ENCODE measurements at regions not wholly inside any gene's neighbourhood (a gene's known extent, or its start where the extent isn't known, plus 50 kb on each side); places are given as distances from the start of the nearest gene placed in this dataset.

DNA sequence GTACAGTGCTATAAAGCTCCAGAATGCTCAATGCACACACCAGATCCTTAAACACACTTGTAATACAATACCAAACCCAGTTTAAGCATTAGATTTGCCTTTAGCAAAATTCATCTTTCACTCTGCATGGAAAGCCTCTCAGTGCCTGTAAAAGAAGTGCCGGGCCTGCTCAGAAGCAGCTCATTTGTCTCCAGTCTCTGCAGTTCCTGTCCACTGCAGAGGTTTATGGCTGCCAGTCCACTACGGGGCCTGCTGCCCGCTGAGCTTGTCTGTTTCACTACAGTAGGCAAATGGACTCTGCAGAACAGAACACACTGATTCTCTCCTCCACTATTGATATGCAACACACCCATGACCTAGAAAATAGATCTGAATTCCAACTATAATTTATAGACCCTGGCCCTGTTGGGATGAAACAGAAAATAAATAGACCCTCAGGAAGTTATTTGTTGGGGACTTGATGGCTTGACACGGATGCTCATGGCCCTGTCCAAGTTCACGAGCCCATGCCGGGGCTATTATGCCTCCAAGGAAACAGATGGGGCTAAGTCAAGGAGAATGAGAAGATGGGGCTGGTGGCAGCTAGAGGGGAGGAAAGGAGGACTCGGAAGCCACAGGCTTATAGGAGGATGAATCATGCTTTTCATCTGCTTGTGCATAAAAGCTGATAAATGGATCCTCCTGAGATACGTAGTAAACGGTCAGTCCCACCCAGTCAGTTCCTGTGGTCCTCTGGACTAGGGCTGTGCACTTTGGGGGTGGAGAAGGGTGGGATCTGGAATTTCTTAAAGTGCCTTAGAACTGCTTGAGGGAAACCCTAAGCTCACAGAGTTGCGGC is 416.8 kb upstream of the TENM4 start:
- in situ Hi-C loops (cut with HindIII; ENCODE audit: low pct_unique_long_range_greater_than_20kb, low sequenced_read_pairs) = no loop called here
- no peak for TF ChIP-seq JUND (IDR thresholded peaks at IDR 0.05; ENCODE audit: low read depth)
- DNase-seq (ENCODE audit: low read depth in 1 of 2, low spot score in 1 of 2) = no peak

DNA sequence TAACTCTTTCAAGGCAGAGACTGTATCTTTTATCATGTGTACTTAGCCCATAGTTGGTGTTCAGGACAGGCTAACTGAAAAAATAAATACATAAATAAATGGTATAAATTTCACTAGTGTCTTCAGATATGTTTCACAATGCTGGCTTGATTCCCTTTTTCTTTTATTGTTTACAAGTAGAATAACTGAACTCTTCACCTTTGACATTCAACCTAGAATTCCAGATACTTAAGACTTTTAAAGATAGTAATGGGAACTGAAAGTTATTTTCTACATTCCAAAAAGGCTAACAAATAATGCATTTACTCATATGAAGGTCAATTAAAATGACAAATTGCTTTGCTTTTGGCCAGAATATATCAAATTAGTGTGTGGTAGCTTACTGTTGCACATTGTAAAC is 411.3 kb upstream of the TENM4 start:
- DNase-seq (ENCODE audit: low read depth in 1 of 2, low spot score in 1 of 2) = no peak
- in situ Hi-C loops (cut with HindIII; ENCODE audit: low pct_unique_long_range_greater_than_20kb, low sequenced_read_pairs) = no loop called here
- TF ChIP-seq JUND (IDR thresholded peaks at IDR 0.05; ENCODE audit: low read depth) = no peak

DNA sequence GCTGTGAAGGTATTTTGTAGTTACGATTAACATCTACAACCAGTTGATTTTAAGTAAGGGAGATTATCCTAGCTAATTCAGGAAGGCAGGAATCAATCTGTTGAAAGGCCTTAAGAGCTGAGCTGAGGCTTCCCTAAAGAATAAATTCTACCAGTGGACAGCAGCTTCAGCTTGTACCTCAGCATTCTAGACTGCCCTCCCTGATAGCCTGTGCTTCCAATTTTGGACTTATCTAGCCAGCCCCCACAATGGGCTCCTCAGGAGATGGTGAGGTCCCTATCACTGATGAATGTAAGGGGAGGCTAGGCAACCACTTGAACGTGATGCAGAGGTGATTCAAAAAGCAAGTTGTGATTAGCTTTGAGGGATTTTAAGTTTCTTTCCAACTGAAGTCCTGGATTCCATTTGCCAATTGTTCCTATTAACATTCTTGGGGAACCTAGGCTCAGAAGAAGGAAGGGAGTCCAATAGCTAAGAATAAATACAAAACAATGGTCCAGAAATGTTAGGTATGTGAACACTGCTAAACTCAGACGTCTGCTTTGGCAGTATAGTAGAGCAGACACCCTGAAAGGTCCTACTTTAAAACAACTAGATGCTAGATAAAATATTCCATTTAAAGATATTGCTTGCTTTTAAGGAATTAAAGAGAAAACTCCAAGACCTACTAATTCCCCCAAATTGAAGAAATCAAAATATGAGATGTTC is 404.3 kb upstream of the TENM4 start:
- no peak for TF ChIP-seq JUND (IDR thresholded peaks at IDR 0.05; ENCODE audit: low read depth)
- no peak for DNase-seq (ENCODE audit: low read depth in 1 of 2, low spot score in 1 of 2)
- in situ Hi-C loops (cut with HindIII; ENCODE audit: low pct_unique_long_range_greater_than_20kb, low sequenced_read_pairs) = no loop called here

DNA sequence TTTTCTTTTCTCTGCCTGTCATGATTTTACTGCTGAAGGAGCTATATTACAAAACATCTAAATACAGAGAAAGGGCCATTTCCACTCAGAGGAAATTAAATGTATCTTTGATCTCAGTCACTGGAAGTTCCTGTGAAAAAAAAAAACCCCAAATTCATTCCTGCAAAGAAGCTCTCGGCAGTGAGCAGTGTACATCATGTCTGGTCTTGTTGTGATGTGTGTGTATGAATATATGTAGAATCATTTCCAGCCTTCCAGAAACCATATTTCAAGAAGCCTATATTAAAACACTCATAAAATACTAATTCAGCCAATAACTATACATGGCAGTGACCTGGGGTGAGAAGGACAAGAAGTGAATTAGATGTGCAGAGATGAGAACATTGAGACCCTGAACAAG is 393.2 kb upstream of the TENM4 start:
- no peak for DNase-seq (ENCODE audit: low read depth in 1 of 2, low spot score in 1 of 2)
- in situ Hi-C loops (cut with HindIII; ENCODE audit: low pct_unique_long_range_greater_than_20kb, low sequenced_read_pairs) = no loop called here
- no peak for TF ChIP-seq JUND (IDR thresholded peaks at IDR 0.05; ENCODE audit: low read depth)

DNA sequence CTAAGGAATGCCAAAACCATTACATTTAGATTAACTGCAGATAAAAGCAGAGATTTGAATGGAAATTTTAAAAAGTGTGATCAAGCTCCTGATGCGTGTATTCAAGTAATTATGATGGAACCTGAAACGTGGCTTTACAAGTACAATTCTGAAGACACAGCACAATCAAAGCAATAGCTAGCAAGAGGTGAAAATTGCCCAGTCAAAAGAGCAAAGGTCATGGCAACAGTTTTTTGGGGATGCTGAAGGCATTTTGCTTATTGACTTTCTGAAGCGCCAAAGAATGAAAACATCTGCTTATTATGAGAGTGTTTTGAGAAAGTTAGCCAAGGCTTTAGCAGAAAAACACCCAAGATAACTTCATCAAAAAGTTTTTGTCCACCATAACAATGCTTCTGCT is 389.6 kb upstream of the TENM4 start:
- DNase-seq (ENCODE audit: low read depth in 1 of 2, low spot score in 1 of 2) = no peak
- TF ChIP-seq JUND (IDR thresholded peaks at IDR 0.05; ENCODE audit: low read depth) = no peak
- in situ Hi-C loops (cut with HindIII; ENCODE audit: low pct_unique_long_range_greater_than_20kb, low sequenced_read_pairs) = no loop called here

DNA sequence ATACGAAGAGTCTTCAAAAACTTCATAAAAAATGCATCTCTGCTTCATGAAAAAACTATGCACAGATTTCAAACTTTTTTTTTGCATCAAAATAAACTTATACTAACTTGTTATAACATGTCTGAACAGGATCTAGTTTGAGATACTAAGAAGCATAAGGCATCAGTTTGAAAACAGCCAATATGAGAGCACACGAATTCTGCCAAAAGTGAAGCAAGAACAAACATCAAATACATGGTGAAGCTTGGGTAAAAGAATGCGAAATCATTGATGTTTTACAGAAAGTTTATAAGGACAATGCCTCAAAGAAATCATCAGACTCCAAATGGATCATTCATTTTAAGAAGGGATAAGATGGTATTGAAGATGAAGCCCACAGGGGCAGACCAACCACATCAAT is 389.1 kb upstream of the TENM4 start:
- in situ Hi-C loops (cut with HindIII; ENCODE audit: low pct_unique_long_range_greater_than_20kb, low sequenced_read_pairs) = no loop called here
- no peak for DNase-seq (ENCODE audit: low read depth in 1 of 2, low spot score in 1 of 2)
- TF ChIP-seq JUND (IDR thresholded peaks at IDR 0.05; ENCODE audit: low read depth) = no peak

DNA sequence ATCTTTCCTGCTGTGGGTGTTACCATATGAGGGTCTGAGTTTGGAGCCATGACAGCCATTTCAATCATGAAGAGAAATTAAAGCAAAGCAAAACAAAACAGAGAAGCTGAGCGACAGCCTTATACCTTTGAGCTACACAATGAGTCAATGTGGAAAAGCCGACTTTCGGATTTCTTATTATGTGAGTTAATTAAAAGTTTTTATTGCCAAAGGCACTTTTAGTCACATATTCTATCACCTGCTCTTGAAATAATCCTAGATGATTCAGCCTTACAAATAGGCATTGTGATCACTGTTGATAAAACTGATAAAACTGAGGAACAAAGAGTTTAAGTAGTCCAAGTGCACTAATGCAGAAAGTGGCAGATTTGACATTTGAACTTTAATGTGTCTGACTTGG is 381.9 kb upstream of the TENM4 start:
- TF ChIP-seq JUND (IDR thresholded peaks at IDR 0.05; ENCODE audit: low read depth) = no peak
- in situ Hi-C loops (cut with HindIII; ENCODE audit: low pct_unique_long_range_greater_than_20kb, low sequenced_read_pairs) = no loop called here
- no peak for DNase-seq (ENCODE audit: low read depth in 1 of 2, low spot score in 1 of 2)

DNA sequence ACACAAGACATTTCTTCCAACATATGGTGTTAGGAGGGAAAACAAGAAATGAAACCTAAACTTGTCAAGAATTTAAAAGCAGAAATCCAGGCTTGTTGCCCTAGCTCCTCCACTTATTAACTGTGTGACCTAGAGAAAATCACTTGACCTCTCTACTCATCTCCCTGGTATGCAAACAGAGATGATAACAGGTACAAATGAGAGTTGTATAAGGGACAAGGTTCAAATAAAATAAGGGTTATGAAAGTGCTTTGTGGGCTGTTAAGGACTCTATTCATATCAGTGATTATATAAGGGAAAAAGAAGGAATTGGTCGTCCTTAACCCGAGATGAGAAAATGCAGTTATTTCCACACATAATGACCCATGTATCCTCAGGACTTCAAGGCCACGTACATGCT is 372.7 kb upstream of the TENM4 start:
- in situ Hi-C loops (cut with HindIII; ENCODE audit: low pct_unique_long_range_greater_than_20kb, low sequenced_read_pairs) = no loop called here
- no peak for TF ChIP-seq JUND (IDR thresholded peaks at IDR 0.05; ENCODE audit: low read depth)
- no peak for DNase-seq (ENCODE audit: low read depth in 1 of 2, low spot score in 1 of 2)

DNA sequence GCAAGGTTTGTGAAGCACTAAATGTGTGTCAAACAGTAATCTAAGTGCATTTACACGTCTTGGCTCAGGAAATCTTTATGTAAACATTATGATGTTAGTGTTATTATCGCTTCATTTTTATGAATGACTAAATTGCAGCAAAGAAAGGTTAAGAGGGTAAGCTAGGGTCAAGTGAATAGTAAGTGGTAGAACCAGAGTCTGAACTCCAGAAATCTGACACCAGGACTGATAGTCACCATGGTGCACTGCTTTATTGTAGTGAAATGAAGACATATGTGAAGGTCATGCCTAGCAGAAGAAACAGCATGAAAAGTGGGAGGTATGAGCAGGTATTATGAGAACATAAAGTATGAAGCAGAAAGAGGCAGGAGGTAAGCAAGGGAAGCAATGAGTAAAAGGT is 368.7 kb upstream of the TENM4 start:
- DNase-seq (ENCODE audit: low read depth in 1 of 2, low spot score in 1 of 2) = no peak
- no peak for TF ChIP-seq JUND (IDR thresholded peaks at IDR 0.05; ENCODE audit: low read depth)
- in situ Hi-C loops (cut with HindIII; ENCODE audit: low pct_unique_long_range_greater_than_20kb, low sequenced_read_pairs) = no loop called here

DNA sequence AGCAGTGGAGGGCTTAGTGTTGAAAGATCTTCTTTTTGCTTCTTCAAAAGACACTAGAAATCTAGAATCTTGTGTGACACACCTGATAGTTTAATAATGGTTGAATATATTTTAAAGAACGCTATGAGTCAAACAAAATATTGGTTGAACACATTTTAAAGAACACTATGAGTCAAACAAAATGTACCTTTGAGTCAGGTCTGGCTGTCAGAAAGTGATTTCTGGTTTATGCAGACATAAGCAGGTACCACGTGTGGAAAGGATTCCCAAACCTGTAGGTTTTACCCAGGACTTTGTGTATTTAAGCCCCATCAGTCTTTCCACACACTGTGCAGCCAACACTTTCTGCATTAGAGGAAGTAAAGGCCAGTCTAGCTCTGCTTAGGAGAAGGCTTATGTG is 366.7 kb upstream of the TENM4 start:
- TF ChIP-seq JUND (IDR thresholded peaks at IDR 0.05; ENCODE audit: low read depth) = no peak
- in situ Hi-C loops (cut with HindIII; ENCODE audit: low pct_unique_long_range_greater_than_20kb, low sequenced_read_pairs) = no loop called here
- no peak for DNase-seq (ENCODE audit: low read depth in 1 of 2, low spot score in 1 of 2)

DNA sequence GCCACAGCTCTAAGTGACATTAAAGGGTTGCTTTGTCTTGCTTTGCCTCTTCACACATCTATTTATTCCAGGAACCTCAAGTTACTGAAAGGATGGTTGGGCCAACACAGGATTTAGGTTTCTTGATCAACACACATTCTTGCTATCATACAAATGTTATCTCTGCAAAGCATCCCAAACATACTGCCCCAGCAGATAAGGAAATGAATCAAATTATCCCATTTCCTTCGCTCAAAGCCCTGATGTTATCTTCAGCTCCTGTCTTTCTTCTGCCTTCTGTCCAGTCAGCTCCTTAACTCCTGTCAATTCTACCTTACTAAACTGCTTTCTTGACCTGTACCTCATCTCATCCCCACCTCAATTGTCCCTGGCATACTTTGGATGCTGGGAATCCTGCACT is 355.9 kb upstream of the TENM4 start:
- DNase-seq (ENCODE audit: low read depth in 1 of 2, low spot score in 1 of 2) = no peak
- in situ Hi-C loops (cut with HindIII; ENCODE audit: low pct_unique_long_range_greater_than_20kb, low sequenced_read_pairs) = no loop called here
- no peak for TF ChIP-seq JUND (IDR thresholded peaks at IDR 0.05; ENCODE audit: low read depth)

DNA sequence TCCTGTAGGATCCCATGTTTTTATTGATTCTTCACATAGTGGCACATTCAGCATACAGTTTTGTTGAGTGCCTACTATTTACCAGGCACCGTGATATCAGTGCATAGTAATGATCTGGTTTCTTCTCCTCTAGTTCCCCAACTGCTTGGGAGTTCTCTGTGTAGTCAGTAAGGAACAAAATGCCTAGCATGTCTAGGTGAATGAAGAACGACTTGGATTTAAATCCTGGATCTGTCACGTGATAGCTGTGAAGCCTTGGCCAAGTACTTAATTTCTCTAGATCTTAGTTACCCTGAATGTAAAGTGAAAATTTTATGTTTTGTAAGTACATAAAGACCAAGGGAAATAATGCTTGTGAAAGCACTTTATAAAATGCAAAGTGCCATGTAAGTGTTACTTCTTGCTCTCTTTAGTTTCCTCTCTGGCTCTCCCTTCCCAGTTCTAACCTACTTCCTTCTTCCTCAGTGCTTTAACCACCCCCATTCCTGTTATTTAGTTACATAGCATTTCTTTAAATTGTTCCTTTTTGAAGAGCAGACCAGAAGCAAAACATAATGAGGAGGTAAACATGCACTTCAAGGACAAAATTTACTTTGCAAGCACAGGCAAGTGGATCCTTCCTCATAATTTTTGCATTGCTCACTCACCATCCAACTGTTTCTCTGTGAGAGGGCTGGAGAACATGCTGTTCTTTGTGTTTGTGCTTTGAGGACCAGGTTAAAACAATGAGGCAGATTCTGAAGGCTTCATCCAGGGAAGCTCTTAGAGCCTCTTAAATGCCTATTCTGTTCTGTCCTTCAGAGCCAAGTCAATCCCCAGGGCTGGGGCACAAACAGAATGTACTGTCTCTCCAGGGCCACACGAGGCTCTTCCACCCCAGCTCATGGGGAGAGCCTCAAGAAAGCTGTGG is 353.9 kb upstream of the TENM4 start:
- in situ Hi-C loops (cut with HindIII; ENCODE audit: low pct_unique_long_range_greater_than_20kb, low sequenced_read_pairs) = no loop called here
- TF ChIP-seq JUND (IDR thresholded peaks at IDR 0.05; ENCODE audit: low read depth) = no peak
- no peak for DNase-seq (ENCODE audit: low read depth in 1 of 2, low spot score in 1 of 2)

DNA sequence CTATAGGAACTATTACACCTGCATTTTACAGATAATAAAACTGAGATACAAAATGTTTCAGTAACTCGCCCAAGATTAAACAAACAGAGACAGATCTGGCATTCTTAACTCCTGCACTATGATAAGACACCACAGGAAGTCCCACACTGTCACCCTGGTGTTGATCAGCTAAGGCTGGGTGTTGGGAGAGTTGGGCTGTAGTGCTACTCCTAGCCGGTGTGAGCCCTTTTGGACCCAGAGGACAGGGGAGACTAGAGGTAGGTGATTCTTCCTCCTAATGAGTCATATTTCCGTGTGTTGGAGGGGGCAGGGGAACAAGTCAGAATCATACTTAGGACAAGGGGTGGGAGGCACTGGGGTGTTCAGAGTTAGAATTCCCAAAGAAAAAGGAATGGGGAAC is 353.2 kb upstream of the TENM4 start:
- in situ Hi-C loops (cut with HindIII; ENCODE audit: low pct_unique_long_range_greater_than_20kb, low sequenced_read_pairs) = no loop called here
- no peak for TF ChIP-seq JUND (IDR thresholded peaks at IDR 0.05; ENCODE audit: low read depth)
- no peak for DNase-seq (ENCODE audit: low read depth in 1 of 2, low spot score in 1 of 2)
